Stomach (tissue), 8 donors: ENCODE measurements at regions not wholly inside any gene's neighbourhood (a gene's known extent, or its start where the extent isn't known, plus 50 kb on each side); places are given as distances from the start of the nearest gene placed in this dataset.

Experiments
- DNase-seq, 2 donors: peaks; one replicate each; pipeline versions ENCODE4 v3.0.0 to v3.0.0-alpha.2; 2013 to 2019
- H3K27ac ChIP-seq, 5 donors: fragments of 200-600 bp in 4 of 5; sonication (generic) in 4 of 5; one replicate each; pipeline ENCODE4 v1.5.1; 2013 to 2019; ENCODE audit warnings: mild to moderate bottlenecking in 1 of 5, moderate library complexity in 1 of 5
- H3K27me3 ChIP-seq, 3 donors: fragments of 200-600 bp; sonication (generic); one replicate each; pipeline ENCODE4 v1.5.1; 2017 to 2019; ENCODE audit warnings: mixed run types in 1 of 3
- H3K36me3 ChIP-seq, 4 donors: fragments of 200-600 bp; sonication (generic); 1 replicate in 3 of 4; 2 replicates in 1 of 4; pipeline ENCODE4 v1.5.1; 2016 to 2019
- H3K4me1 ChIP-seq, 4 donors: fragments of 200-600 bp; sonication (generic); one replicate each; pipeline ENCODE4 v1.5.1; 2016 to 2019
- H3K4me3 ChIP-seq, 4 donors: fragments of 200-600 bp; sonication (generic) in 3 of 4; one replicate each; pipeline ENCODE4 v1.5.1; 2016 to 2019; ENCODE audit warnings: mild to moderate bottlenecking in 1 of 4
- H3K9me3 ChIP-seq, 4 donors: fragments of 200-600 bp; sonication (generic); one replicate each; pipeline ENCODE4 v1.5.1; 2016 to 2019
- CTCF ChIP-seq, 7 experiments: fragments of 450-650 bp in 4 of 7; fragments of 200-600 bp in 3 of 7; sonication (generic) in 3 of 7; IDR thresholded peaks; one replicate each; pipeline ENCODE4 v1.5.1; 2016 to 2019; ENCODE audit warnings: antibody characterized with exemption in 7 of 7, control low read depth in 2 of 7, mild to moderate bottlenecking in 1 of 7
- EP300 ChIP-seq: sonication (generic); formaldehyde crosslinking; IDR thresholded peaks from one replicate; pipeline ENCODE4 v1.6.1; 2017; ENCODE audit warnings: antibody characterized with exemption
- POLR2A ChIP-seq, 4 donors: fragments of 450-650 bp; IDR thresholded peaks; one replicate each; pipeline ENCODE4 v1.6.1; 2016; ENCODE audit warnings: antibody characterized with exemption in 4 of 4, control low read depth in 2 of 4, mild to moderate bottlenecking in 1 of 4, moderate library complexity in 1 of 4
- POLR2AphosphoS5 ChIP-seq, 3 donors: sonication (generic); formaldehyde crosslinking; IDR thresholded peaks; one replicate each; pipeline ENCODE4 v1.6.1; 2016; ENCODE audit warnings: antibody characterized with exemption in 3 of 3
- WGBS, 5 donors: extraction: QIAGEN DNeasy Blood & Tissue Kit in 3 of 5; methylation state at CpG; one replicate each; pipeline versions ENCODE4 v1.1.5 to v1.1.7; 2013 to 2018; 5-methylcytosine and 5-hydroxymethylcytosine counted together
- intact Hi-C: fragments of 100-400 bp; cut with DNase I; formaldehyde crosslinking; loops from one replicate; pipeline ENCODE4 v1.15.1; 2023; ENCODE audit warnings: low total_unique reads
- donor health status: healthy with polysubstance abuse.
- donor health status: Bipolar disorder and iron deficiency.
- donor health status: healthy.

GRCh38 chr1:230570724-230571360 lies 71.4 kb upstream of the COG2 start:
- Histone ChIP-seq H3K4me1 (peaks cover 17 to 39% (median 27%) of the 10 kb centered on the region in 4 donors), H3K4me3 (no peak overlapping the region), H3K27me3 (no peaks in the 10 kb centered on the region), H3K36me3 (no peaks in the 10 kb centered on the region), H3K9me3 (no peaks in the 10 kb centered on the region), H3K27ac (peak overlapping the region in 2 of 5 donors; percentile 79 to 82)
- WGBS, 5 donors = 17 to 35% (median 31%) methylated on average over 4 of the region's 4 CpGs
- intact Hi-C loops = no loop called here
- DNase-seq = peak in 1 of 2 donors; percentile 32
- TF ChIP-seq POLR2AphosphoS5 (IDR thresholded peaks at IDR 0.05) (no peak), EP300 (no peak), POLR2A (IDR thresholded peaks at IDR 0.05) (no peak), CTCF (IDR thresholded peaks at IDR 0.05) (no peak)

- no peak for TF ChIP-seq EP300
- no peak for TF ChIP-seq POLR2A (IDR thresholded peaks at IDR 0.05)
- TF ChIP-seq POLR2AphosphoS5 (IDR thresholded peaks at IDR 0.05) = no peak
- TF ChIP-seq CTCF (IDR thresholded peaks at IDR 0.05) = no peak
- intact Hi-C loops = no loop called here
- peaks cover 12 to 29% (median 17%) of the 10 kb centered on the region in 4 donors for H3K4me1 ChIP-seq
Measured at GRCh38 chr1:230569201-230569600, 73.1 kb upstream of the COG2 start.

GRCh38 chr1:230568676-230569075 lies 73.6 kb upstream of the COG2 start:
- no peaks in the 10 kb centered on the region for H3K27me3 ChIP-seq
- no peaks in the 10 kb centered on the region for H3K36me3 ChIP-seq
- peaks cover 12 to 29% (median 17%) of the 10 kb centered on the region in 4 donors for H3K4me1 ChIP-seq
- no peak overlapping the region for H3K27ac ChIP-seq
- TF ChIP-seq CTCF (IDR thresholded peaks at IDR 0.05) (no peak), POLR2AphosphoS5 (IDR thresholded peaks at IDR 0.05) (no peak), POLR2A (IDR thresholded peaks at IDR 0.05) (no peak), EP300 (no peak)
- 52 to 81% (median 61%) methylated on average over 4 of the region's 4 CpGs for WGBS, 5 donors
- H3K9me3 ChIP-seq = no peaks in the 10 kb centered on the region
- intact Hi-C loops = no loop called here
- no peak for DNase-seq
- no peak overlapping the region for H3K4me3 ChIP-seq

More at GRCh38 chr1:230569201-230569600, 73.1 kb upstream of the COG2 start:
- no peaks in the 10 kb centered on the region for H3K27me3 ChIP-seq
- H3K27ac ChIP-seq = no peak overlapping the region
- H3K4me3 ChIP-seq = no peak overlapping the region
- H3K9me3 ChIP-seq = no peaks in the 10 kb centered on the region
- 83 to 93% (median 90%) methylated on average over 9 of the region's 9 CpGs for WGBS, 5 donors
- DNase-seq = no peak
- no peaks in the 10 kb centered on the region for H3K36me3 ChIP-seq

- WGBS, 5 donors = 38 to 59% (median 41%) methylated on average over 8 of the region's 8 CpGs
- H3K27ac ChIP-seq = no peak overlapping the region
- intact Hi-C loops = no loop called here
Measured at GRCh38 chr1:230568008-230568407, 74.3 kb upstream of the COG2 start.

More at GRCh38 chr1:230568008-230568407, 74.3 kb upstream of the COG2 start:
- H3K4me3 ChIP-seq = no peak overlapping the region
- TF ChIP-seq POLR2AphosphoS5 (IDR thresholded peaks at IDR 0.05) (no peak), CTCF (IDR thresholded peaks at IDR 0.05) (peak in 4 of 7 experiments; percentile 40 to 53 (median 48))
- peaks cover 8 to 25% (median 14%) of the 10 kb centered on the region in 4 donors for H3K4me1 ChIP-seq
- H3K36me3 ChIP-seq = no peaks in the 10 kb centered on the region
- peak; percentile 55 to 56 for DNase-seq
- no peaks in the 10 kb centered on the region for H3K9me3 ChIP-seq
- no peaks in the 10 kb centered on the region for H3K27me3 ChIP-seq
